ENCODE measurements at regions not wholly inside any gene's neighbourhood (a gene's known extent, or its start where the extent isn't known, plus 50 kb on each side); places are given as distances from the start of the nearest gene placed in this dataset.
A peak's percentile ranks its signal among the peaks of the same experiment; 100 is the strongest.

DNA sequence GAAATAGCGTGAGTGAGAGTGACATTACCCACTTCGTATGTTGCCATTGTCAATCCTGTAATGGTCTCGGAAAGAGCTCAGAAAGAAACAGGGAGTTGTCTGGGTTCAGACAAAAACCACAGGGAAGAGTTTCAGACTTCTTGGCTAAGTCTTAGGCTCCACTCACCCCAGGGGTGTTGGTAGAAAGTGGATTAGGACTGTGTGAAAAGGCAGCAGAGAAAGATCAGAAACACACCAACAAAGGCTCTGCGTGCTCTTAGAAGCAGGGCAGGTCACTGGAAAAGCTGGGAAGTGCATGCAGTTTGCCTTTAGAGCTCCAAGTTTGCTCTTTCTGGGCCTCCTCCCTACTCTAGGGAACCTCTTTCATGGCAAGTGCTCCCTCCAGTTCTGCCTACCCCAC lies 106.1 kb upstream of the PLXNC1 start:
- TF ChIP-seq, protein P1, sequence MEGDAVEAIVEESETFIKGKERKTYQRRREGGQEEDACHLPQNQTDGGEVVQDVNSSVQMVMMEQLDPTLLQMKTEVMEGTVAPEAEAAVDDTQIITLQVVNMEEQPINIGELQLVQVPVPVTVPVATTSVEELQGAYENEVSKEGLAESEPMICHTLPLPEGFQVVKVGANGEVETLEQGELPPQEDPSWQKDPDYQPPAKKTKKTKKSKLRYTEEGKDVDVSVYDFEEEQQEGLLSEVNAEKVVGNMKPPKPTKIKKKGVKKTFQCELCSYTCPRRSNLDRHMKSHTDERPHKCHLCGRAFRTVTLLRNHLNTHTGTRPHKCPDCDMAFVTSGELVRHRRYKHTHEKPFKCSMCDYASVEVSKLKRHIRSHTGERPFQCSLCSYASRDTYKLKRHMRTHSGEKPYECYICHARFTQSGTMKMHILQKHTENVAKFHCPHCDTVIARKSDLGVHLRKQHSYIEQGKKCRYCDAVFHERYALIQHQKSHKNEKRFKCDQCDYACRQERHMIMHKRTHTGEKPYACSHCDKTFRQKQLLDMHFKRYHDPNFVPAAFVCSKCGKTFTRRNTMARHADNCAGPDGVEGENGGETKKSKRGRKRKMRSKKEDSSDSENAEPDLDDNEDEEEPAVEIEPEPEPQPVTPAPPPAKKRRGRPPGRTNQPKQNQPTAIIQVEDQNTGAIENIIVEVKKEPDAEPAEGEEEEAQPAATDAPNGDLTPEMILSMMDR (conservative IDR thresholded peaks at IDR 0.05), result peak; percentile 13
- 60 to 70% methylated on average over 4 of the region's 4 CpGs for WGBS, 2 experiments (ENCODE audit: insufficient coverage in 1 of 2, insufficient read length in 1 of 2)
- Histone ChIP-seq H3K4me3 (ENCODE audit: low read length) (no peak overlapping the region), H3K27ac (ENCODE audit: low read depth, low read length) (peak overlapping the region; percentile 39), H3K36me3 (ENCODE audit: control insufficient read depth, insufficient read depth, low read length) (no peaks in the 10 kb centered on the region), H3K9me3 (ENCODE audit: control insufficient read depth, low read length) (peaks cover 13% of the 10 kb centered on the region), H3K4me1 (ENCODE audit: control insufficient read depth, insufficient read depth, low read length) (peaks cover 11% of the 10 kb centered on the region), H3K9ac (ENCODE audit: extremely low read depth, low read length, poor library complexity, severe bottlenecking) (no peak overlapping the region), H3K27me3 (ENCODE audit: control insufficient read depth, insufficient read depth, low read length, poor library complexity, severe bottlenecking) (no peaks in the 10 kb centered on the region)
- H3K27me3 Mint-ChIP-seq (ENCODE audit: insufficient read depth), result peaks cover 25% of the 10 kb centered on the region
- peaks cover 8% of the 10 kb centered on the region for H3K9me3 Mint-ChIP-seq
- H3K27ac Mint-ChIP-seq, result peak overlapping the region; percentile 0
- peak; percentile 78 for DNase-seq
- no peak overlapping the region for H3K4me3 Mint-ChIP-seq
- H3K4me1 Mint-ChIP-seq, result peaks cover 18% of the 10 kb centered on the region
- H3K36me3 Mint-ChIP-seq (ENCODE audit: low read depth), result no peaks in the 10 kb centered on the region

DNA sequence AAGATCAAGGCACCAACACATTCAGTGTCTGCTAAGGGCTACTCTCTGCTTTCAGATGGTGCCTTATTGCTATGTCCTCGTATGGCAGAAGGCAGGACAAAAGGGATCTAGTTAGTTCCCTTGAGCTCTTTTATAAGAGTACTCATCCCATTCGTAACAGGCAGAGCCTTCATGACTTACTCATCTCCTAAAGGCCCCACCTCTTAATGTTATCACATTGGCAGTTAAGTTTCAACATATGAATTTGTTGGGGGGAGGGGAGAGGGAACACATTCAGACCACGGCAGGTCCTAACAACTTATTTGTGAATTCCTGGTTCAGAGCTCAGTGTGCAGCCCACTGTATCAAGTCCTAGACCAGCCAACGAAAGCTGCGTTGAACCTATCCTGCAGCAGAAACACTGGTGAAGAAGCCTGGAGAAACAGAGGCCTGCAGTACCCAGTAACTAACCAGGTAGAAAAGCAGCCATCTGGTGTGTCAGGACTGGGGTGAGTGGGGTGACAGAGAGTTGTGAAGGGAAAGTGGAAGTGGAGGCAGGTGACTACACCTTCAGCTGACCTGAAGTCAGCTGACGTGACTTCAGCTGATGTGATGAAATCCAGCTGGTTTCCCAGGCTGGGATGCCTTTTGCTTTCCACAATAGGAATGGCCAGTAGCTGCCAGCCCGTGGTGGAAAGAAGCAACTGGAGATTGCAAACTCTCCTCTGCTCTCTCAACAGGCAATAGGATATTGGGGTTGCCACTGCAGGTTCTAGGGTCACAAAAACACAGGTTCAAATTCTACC lies 101.6 kb upstream of the PLXNC1 start:
- no peak for DNase-seq
- Histone ChIP-seq H3K9me3 (ENCODE audit: control insufficient read depth, low read length) (peaks cover 10% of the 10 kb centered on the region), H3K9ac (ENCODE audit: extremely low read depth, low read length, poor library complexity, severe bottlenecking) (no peak overlapping the region), H3K27me3 (ENCODE audit: control insufficient read depth, insufficient read depth, low read length, poor library complexity, severe bottlenecking) (peaks cover 6% of the 10 kb centered on the region), H3K36me3 (ENCODE audit: control insufficient read depth, insufficient read depth, low read length) (no peaks in the 10 kb centered on the region), H3K27ac (ENCODE audit: low read depth, low read length) (no peak overlapping the region), H3K4me1 (ENCODE audit: control insufficient read depth, insufficient read depth, low read length) (peaks cover 8% of the 10 kb centered on the region), H3K4me3 (ENCODE audit: low read length) (no peak overlapping the region)
- TF ChIP-seq, protein P1 (conservative IDR thresholded peaks at IDR 0.05), result no peak
- H3K9me3 Mint-ChIP-seq, result peaks cover 4% of the 10 kb centered on the region
- H3K4me1 Mint-ChIP-seq, result peaks cover 22% of the 10 kb centered on the region
- WGBS, 2 experiments (ENCODE audit: insufficient coverage in 1 of 2, insufficient read length in 1 of 2), result 83 to 93% methylated on average over 4 to 7 of the region's 7 CpGs
- H3K27ac Mint-ChIP-seq, result no peak overlapping the region
- H3K27me3 Mint-ChIP-seq (ENCODE audit: insufficient read depth), result peaks cover 29% of the 10 kb centered on the region
- no peaks in the 10 kb centered on the region for H3K36me3 Mint-ChIP-seq (ENCODE audit: low read depth)
- no peak overlapping the region for H3K4me3 Mint-ChIP-seq

DNA sequence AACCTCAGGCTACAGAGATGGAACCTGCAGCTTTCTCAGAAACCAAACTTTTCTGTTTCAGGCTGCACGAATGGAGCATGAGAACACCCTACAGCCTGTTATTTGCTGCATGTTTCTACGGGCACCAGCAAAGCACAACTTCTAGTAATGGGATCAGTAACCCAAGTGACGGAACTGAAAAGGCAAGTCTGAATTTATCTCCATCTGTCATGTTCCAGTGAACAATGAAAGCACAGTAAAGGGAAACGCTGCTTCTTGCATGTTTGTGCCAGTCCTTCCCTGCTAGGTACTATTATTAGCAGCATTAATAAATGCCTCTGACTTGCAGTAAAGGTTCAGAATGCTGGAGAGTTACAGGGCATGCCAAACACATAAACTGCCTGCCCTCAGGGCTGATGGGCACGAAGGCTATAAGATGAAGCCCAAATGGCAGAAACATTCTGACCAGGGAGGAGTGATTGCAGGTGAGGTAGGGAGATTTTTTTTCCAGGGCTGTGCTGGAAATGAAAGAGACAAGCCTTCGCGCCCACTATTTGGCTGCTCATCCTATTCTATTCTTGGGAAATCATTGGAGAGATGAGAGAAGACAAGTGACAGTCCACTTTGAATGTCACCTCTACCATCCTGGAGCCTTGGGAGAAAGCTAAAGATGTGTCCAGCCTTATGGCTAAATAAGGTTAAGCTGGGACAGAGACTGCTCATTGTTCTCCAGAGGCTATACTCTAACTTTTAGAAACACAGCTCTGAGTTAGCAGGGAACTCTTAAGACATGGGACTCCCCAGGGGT lies 100.4 kb upstream of the PLXNC1 start:
- DNase-seq, result no peak
- Mint-ChIP-seq H3K4me1 (peaks cover 10% of the 10 kb centered on the region), H3K27me3 (ENCODE audit: insufficient read depth) (peaks cover 28% of the 10 kb centered on the region), H3K4me3 (no peak overlapping the region), H3K9me3 (peaks cover 4% of the 10 kb centered on the region), H3K27ac (no peak overlapping the region), H3K36me3 (ENCODE audit: low read depth) (no peaks in the 10 kb centered on the region)
- no peak overlapping the region for H3K4me3 ChIP-seq (ENCODE audit: low read length)
- peaks cover 6% of the 10 kb centered on the region for H3K27me3 ChIP-seq (ENCODE audit: control insufficient read depth, insufficient read depth, low read length, poor library complexity, severe bottlenecking)
- H3K9ac ChIP-seq (ENCODE audit: extremely low read depth, low read length, poor library complexity, severe bottlenecking), result no peak overlapping the region
- peaks cover 10% of the 10 kb centered on the region for H3K9me3 ChIP-seq (ENCODE audit: control insufficient read depth, low read length)
- WGBS, 2 experiments (ENCODE audit: insufficient coverage in 1 of 2, insufficient read length in 1 of 2), result 93 to 94% methylated on average over 7 of the region's 7 CpGs
- no peaks in the 10 kb centered on the region for H3K4me1 ChIP-seq (ENCODE audit: control insufficient read depth, insufficient read depth, low read length)
- no peak overlapping the region for H3K27ac ChIP-seq (ENCODE audit: low read depth, low read length)
- no peaks in the 10 kb centered on the region for H3K36me3 ChIP-seq (ENCODE audit: control insufficient read depth, insufficient read depth, low read length)
- TF ChIP-seq, protein P1 (conservative IDR thresholded peaks at IDR 0.05), result no peak

Data from endodermal cell (in vitro differentiated cells).